Neural cell (in vitro differentiated cells): ENCODE measurements at regions not wholly inside any gene's neighbourhood (a gene's known extent, or its start where the extent isn't known, plus 50 kb on each side); places are given as distances from the start of the nearest gene placed in this dataset.

Experiments used
- H2AFZ ChIP-seq: fragments of 200-600, 300-800 bp; sonication (generic), shearing (Covaris generic); 2 replicates; pipeline ENCODE4 v1.6.0; 2014; ENCODE audit warnings: low read depth, mild to moderate bottlenecking, antibody characterized with exemption, low read length, moderate library complexity
- H3F3A ChIP-seq: fragments of 200-600 bp; shearing (Covaris generic); 2 replicates; pipeline ENCODE4 v1.6.1; 2016; ENCODE audit warnings: mild to moderate bottlenecking, moderate library complexity, mixed read lengths, antibody characterized with exemption, low read length; ENCODE audit not compliant: insufficient read depth, poor library complexity, severe bottlenecking
- H3K27ac ChIP-seq: fragments of 200-600, 300-800 bp; sonication (generic), shearing (Covaris generic); 2 replicates; pipeline ENCODE4 v1.5.1; 2014; ENCODE audit warnings: mild to moderate bottlenecking, low read length, moderate library complexity
- H3K27me3 ChIP-seq: fragments of 300-800, 200-600 bp; sonication (generic), shearing (Covaris generic); 2 replicates; pipeline ENCODE4 v1.6.0; 2014; ENCODE audit warnings: mild to moderate bottlenecking, low read depth, low read length, moderate library complexity; ENCODE audit not compliant: insufficient read depth
- H3K36me3 ChIP-seq: fragments of 300-800, 200-600 bp; sonication (generic), shearing (Covaris generic); 2 replicates; pipeline ENCODE4 v1.5.1; 2014; ENCODE audit warnings: mild to moderate bottlenecking, antibody characterized with exemption, low read length, moderate library complexity; ENCODE audit not compliant: insufficient read depth
- H3K4me2 ChIP-seq: fragments of 300-800, 200-600 bp; sonication (generic), shearing (Covaris generic); 2 replicates; pipeline ENCODE4 v1.6.0; 2014; ENCODE audit warnings: mild to moderate bottlenecking, low read length
- H3K4me3 ChIP-seq: fragments of 300-800, 200-600 bp; sonication (generic), shearing (Covaris generic); 2 replicates; pipeline ENCODE4 v1.5.1; 2014; ENCODE audit warnings: mild to moderate bottlenecking, low read length, moderate library complexity
- H3K79me2 ChIP-seq: fragments of 200-600 bp; shearing (Covaris generic); replicated peaks from 2 replicates; pipeline ENCODE4 v1.6.0; 2014; ENCODE audit warnings: mild to moderate bottlenecking, low read length, moderate library complexity; ENCODE audit not compliant: insufficient read depth
- H3K9ac ChIP-seq: fragments of 300-800, 200-600 bp; sonication (generic), shearing (Covaris generic); 2 replicates; pipeline ENCODE4 v1.6.1; 2016; ENCODE audit warnings: mild to moderate bottlenecking, low read length, mixed read lengths
- H3K9me2 ChIP-seq: fragments of 200-600 bp; shearing (Covaris generic); 2 replicates; pipeline ENCODE4 v1.6.1; 2016; ENCODE audit warnings: mild to moderate bottlenecking, low read length, mixed read lengths; ENCODE audit not compliant: insufficient read depth
- H3K9me3 ChIP-seq: fragments of 200-600, 300-800 bp; sonication (generic), shearing (Covaris generic); 2 replicates; pipeline ENCODE4 v1.6.1; 2016; ENCODE audit warnings: mild to moderate bottlenecking, mixed run types, low read length, moderate library complexity, mixed read lengths
- H4K20me1 ChIP-seq: fragments of 200-600 bp; shearing (Covaris generic); 2 replicates; pipeline ENCODE4 v1.6.1; 2016; ENCODE audit warnings: mild to moderate bottlenecking, mixed run types; ENCODE audit not compliant: insufficient read depth
- EP300 ChIP-seq: fragments of 450-650 bp; conservative IDR thresholded peaks from 2 replicates; pipeline ENCODE4 v1.6.1; 2014; ENCODE audit warnings: antibody characterized with exemption, mild to moderate bottlenecking, moderate library complexity; ENCODE audit not compliant: poor library complexity, severe bottlenecking
- EZH2 ChIP-seq: fragments of 200-600, 300-800 bp; shearing (Covaris generic), sonication (generic); IDR thresholded peaks from 2 replicates; pipeline ENCODE4 v1.6.1; 2014; ENCODE audit warnings: antibody characterized with exemption, low read length, borderline replicate concordance, mild to moderate bottlenecking; ENCODE audit not compliant: insufficient read depth, poor library complexity, severe bottlenecking
- MXI1 ChIP-seq: fragments of 450-650 bp; conservative IDR thresholded peaks from 2 replicates; pipeline ENCODE4 v1.6.1; 2014; ENCODE audit warnings: antibody characterized with exemption, mild to moderate bottlenecking; ENCODE audit not compliant: poor library complexity, severe bottlenecking
- POLR2AphosphoS5 ChIP-seq: IDR thresholded peaks from 2 replicates; pipeline ENCODE4 v1.6.1; 2012
- RAD21 ChIP-seq: fragments of 450-650 bp; conservative IDR thresholded peaks from 2 replicates; pipeline ENCODE4 v1.6.1; 2014; ENCODE audit warnings: antibody characterized with exemption, mild to moderate bottlenecking, moderate library complexity
- SMC3 ChIP-seq: fragments of 450-650 bp; conservative IDR thresholded peaks from 2 replicates; pipeline ENCODE4 v1.6.1; 2014; ENCODE audit warnings: antibody characterized with exemption, mild to moderate bottlenecking, moderate library complexity; ENCODE audit not compliant: poor library complexity
- TAF1 ChIP-seq: IDR thresholded peaks from 2 replicates; pipeline ENCODE4 v1.6.1; 2012; ENCODE audit warnings: low read depth
- TF ChIP-seq, protein P1 (sequence below): IDR thresholded peaks from 2 replicates; pipeline ENCODE4 v1.6.1; 2012; ENCODE audit warnings: borderline replicate concordance
- TF ChIP-seq, protein P2 (sequence below): fragments of 450-650 bp; IDR thresholded peaks from 2 replicates; pipeline ENCODE4 v1.5.1; 2014; ENCODE audit warnings: antibody characterized with exemption, mild to moderate bottlenecking, moderate library complexity; ENCODE audit not compliant: poor library complexity, severe bottlenecking

DNA sequence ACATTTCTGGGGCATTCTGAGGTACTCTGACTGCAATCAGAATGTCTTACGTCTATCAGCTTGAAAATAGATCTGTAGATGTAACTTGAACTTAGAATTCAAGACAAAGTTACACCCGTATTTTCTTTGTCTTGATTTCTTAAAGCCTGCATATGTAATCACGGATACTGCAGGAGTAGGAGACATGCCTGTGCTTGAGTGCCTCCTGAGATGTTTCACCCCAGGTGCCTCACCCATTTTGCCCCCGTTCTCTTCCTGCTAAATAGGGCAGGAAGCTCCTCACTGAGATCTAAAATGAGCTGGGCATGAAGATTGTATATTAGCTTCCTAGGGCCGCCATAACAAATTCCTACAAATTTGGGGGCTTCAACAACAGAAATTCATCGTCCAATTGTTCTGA lies 131.9 kb downstream of the RDH14 start:
- TF ChIP-seq POLR2AphosphoS5 (no peak), RAD21 (no peak), EZH2 (no peak), MXI1 (no peak), TAF1 (no peak), SMC3 (no peak), EP300 (no peak)
- TF ChIP-seq, protein P1, sequence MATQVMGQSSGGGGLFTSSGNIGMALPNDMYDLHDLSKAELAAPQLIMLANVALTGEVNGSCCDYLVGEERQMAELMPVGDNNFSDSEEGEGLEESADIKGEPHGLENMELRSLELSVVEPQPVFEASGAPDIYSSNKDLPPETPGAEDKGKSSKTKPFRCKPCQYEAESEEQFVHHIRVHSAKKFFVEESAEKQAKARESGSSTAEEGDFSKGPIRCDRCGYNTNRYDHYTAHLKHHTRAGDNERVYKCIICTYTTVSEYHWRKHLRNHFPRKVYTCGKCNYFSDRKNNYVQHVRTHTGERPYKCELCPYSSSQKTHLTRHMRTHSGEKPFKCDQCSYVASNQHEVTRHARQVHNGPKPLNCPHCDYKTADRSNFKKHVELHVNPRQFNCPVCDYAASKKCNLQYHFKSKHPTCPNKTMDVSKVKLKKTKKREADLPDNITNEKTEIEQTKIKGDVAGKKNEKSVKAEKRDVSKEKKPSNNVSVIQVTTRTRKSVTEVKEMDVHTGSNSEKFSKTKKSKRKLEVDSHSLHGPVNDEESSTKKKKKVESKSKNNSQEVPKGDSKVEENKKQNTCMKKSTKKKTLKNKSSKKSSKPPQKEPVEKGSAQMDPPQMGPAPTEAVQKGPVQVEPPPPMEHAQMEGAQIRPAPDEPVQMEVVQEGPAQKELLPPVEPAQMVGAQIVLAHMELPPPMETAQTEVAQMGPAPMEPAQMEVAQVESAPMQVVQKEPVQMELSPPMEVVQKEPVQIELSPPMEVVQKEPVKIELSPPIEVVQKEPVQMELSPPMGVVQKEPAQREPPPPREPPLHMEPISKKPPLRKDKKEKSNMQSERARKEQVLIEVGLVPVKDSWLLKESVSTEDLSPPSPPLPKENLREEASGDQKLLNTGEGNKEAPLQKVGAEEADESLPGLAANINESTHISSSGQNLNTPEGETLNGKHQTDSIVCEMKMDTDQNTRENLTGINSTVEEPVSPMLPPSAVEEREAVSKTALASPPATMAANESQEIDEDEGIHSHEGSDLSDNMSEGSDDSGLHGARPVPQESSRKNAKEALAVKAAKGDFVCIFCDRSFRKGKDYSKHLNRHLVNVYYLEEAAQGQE = no peak
- TF ChIP-seq, protein P2, sequence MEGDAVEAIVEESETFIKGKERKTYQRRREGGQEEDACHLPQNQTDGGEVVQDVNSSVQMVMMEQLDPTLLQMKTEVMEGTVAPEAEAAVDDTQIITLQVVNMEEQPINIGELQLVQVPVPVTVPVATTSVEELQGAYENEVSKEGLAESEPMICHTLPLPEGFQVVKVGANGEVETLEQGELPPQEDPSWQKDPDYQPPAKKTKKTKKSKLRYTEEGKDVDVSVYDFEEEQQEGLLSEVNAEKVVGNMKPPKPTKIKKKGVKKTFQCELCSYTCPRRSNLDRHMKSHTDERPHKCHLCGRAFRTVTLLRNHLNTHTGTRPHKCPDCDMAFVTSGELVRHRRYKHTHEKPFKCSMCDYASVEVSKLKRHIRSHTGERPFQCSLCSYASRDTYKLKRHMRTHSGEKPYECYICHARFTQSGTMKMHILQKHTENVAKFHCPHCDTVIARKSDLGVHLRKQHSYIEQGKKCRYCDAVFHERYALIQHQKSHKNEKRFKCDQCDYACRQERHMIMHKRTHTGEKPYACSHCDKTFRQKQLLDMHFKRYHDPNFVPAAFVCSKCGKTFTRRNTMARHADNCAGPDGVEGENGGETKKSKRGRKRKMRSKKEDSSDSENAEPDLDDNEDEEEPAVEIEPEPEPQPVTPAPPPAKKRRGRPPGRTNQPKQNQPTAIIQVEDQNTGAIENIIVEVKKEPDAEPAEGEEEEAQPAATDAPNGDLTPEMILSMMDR = no peak
- H2AFZ ChIP-seq = no peak overlapping the region
- H3K9me2 ChIP-seq = no peaks in the 10 kb centered on the region
- no peak overlapping the region for H3K4me2 ChIP-seq
- no peaks in the 10 kb centered on the region for H3K27me3 ChIP-seq
- H3F3A ChIP-seq = no peaks in the 10 kb centered on the region
- no peaks in the 10 kb centered on the region for H3K9me3 ChIP-seq
- H4K20me1 ChIP-seq = no peaks in the 10 kb centered on the region
- H3K36me3 ChIP-seq = no peaks in the 10 kb centered on the region
- no peaks in the 10 kb centered on the region for H3K79me2 ChIP-seq
- no peak overlapping the region for H3K4me3 ChIP-seq
- no peak overlapping the region for H3K27ac ChIP-seq
- no peak overlapping the region for H3K9ac ChIP-seq

DNA sequence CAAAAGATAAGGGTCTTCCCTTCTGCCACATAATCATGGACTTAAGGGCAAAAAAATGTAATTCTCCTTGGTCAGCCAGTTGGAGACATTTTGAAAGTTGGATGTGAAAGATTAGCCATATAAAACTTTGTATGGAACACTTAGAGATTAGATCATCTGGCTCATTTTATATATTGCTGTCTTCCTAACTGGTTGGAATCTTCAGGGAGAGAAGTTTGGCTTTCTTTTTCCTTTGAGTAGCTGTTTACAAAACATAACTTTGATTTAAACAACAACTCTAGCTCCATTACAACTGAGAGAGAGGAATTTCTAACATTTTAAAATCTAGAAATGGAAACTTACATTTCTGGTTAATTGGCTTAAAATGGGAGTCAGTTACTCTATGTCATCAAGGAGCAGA lies 132.7 kb downstream of the RDH14 start:
- no peaks in the 10 kb centered on the region for H3K9me2 ChIP-seq
- no peak overlapping the region for H3K4me2 ChIP-seq
- no peak overlapping the region for H3K4me3 ChIP-seq
- H3K27ac ChIP-seq = no peak overlapping the region
- no peaks in the 10 kb centered on the region for H3K27me3 ChIP-seq
- no peaks in the 10 kb centered on the region for H3F3A ChIP-seq
- no peak overlapping the region for H2AFZ ChIP-seq
- no peaks in the 10 kb centered on the region for H3K36me3 ChIP-seq
- no peaks in the 10 kb centered on the region for H3K9me3 ChIP-seq
- H4K20me1 ChIP-seq = no peaks in the 10 kb centered on the region
- TF ChIP-seq MXI1 (no peak), POLR2AphosphoS5 (no peak), RAD21 (no peak), EZH2 (no peak), SMC3 (no peak), EP300 (no peak), TAF1 (no peak)
- TF ChIP-seq, protein P1 = no peak
- TF ChIP-seq, protein P2 = no peak
- H3K79me2 ChIP-seq = no peaks in the 10 kb centered on the region
- H3K9ac ChIP-seq = no peak overlapping the region
